ENCODE measurements at regions not wholly inside any gene's neighbourhood (a gene's known extent, or its start where the extent isn't known, plus 50 kb on each side); places are given as distances from the start of the nearest gene placed in this dataset.

DNA sequence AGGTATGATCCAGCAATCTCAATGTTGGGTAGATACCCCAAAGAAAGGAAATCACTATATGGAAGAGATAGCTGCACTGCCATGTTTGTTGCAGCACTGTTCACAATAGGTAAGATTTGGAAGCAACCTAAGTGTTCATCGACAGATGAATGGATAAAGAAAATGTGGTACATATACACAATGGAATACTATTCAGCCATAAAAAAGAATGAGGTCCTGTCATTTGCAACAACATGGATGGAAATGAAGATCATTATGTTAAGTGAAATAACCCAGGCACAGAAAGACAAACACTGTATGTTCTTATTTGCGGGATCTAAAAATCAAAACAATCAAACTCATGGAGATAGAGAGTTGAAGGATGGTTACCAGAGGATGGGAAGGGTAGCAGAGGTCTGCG is 372.4 kb upstream of the SPRED2 start:
- Histone ChIP-seq H3K27ac (ENCODE audit: low read length) (no peak overlapping the region), H3K9ac (ENCODE audit: low read length) (no peak overlapping the region), H3K9me2 (replicated peaks; ENCODE audit: insufficient read depth, low read length) (no peaks in the 10 kb centered on the region), H3K4me2 (ENCODE audit: low read depth, low read length) (no peak overlapping the region), H2AFZ (ENCODE audit: low read length) (no peak overlapping the region), H3K36me3 (replicated peaks; ENCODE audit: insufficient read depth, low read length) (no peaks in the 10 kb centered on the region), H3K9me3 (replicated peaks; ENCODE audit: insufficient read depth, low read length) (no peaks in the 10 kb centered on the region), H3F3A (ENCODE audit: insufficient read depth, low read length) (no peaks in the 10 kb centered on the region), H4K20me1 (ENCODE audit: insufficient read depth, low read length) (no peaks in the 10 kb centered on the region), H3K27me3 (replicated peaks; ENCODE audit: insufficient read depth, low read length) (no peaks in the 10 kb centered on the region), H3K79me2 (ENCODE audit: low read length) (no peaks in the 10 kb centered on the region), H3K4me1 (ENCODE audit: low read length) (no peaks in the 10 kb centered on the region), H3K4me3 (ENCODE audit: low read length) (no peak overlapping the region)
- DNase-seq = no peak
- TF ChIP-seq EZH2 (optimal IDR thresholded peaks at IDR 0.05; ENCODE audit: low read depth, low read length) = no peak
- TF ChIP-seq EZH2phosphoT487 (IDR thresholded peaks at IDR 0.05; ENCODE audit: low read length) = no peak
- TF ChIP-seq, protein P1, sequence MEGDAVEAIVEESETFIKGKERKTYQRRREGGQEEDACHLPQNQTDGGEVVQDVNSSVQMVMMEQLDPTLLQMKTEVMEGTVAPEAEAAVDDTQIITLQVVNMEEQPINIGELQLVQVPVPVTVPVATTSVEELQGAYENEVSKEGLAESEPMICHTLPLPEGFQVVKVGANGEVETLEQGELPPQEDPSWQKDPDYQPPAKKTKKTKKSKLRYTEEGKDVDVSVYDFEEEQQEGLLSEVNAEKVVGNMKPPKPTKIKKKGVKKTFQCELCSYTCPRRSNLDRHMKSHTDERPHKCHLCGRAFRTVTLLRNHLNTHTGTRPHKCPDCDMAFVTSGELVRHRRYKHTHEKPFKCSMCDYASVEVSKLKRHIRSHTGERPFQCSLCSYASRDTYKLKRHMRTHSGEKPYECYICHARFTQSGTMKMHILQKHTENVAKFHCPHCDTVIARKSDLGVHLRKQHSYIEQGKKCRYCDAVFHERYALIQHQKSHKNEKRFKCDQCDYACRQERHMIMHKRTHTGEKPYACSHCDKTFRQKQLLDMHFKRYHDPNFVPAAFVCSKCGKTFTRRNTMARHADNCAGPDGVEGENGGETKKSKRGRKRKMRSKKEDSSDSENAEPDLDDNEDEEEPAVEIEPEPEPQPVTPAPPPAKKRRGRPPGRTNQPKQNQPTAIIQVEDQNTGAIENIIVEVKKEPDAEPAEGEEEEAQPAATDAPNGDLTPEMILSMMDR (IDR thresholded peaks at IDR 0.05; ENCODE audit: low read length) = no peak

DNA sequence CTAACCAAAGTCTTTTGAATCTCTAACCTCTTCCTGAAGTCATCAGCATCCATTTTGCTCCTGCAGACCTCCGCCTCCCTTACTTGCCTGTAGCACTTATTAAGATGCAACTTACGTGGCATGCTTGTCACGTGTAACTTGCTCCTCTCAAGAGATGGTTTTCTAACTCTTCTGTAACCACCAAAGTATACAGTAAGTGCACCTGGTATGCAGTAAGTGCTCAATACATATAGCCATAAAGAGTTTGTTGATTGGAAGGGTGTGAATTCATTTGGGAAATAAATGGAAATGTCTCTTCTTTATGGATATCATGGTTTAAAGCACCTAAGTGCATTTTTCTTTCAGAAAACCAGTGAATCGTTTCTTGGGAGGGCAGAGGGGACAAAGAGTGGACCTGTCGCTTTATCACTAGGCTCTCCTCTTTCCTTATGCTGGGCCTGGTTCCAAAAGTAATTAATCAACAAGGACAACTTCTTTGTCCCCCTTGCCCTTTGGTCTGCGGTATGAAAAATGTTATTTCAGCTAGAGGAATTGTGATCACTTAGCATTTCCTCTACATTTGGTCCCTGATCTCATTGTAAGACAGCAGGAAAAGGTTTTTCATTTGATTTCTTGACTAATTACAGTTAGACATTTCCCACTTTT is 370.0 kb upstream of the SPRED2 start:
- Histone ChIP-seq H3K9ac (ENCODE audit: low read length) (no peak overlapping the region), H3K36me3 (replicated peaks; ENCODE audit: insufficient read depth, low read length) (no peaks in the 10 kb centered on the region), H3K4me3 (ENCODE audit: low read length) (no peak overlapping the region), H2AFZ (ENCODE audit: low read length) (no peak overlapping the region), H3F3A (ENCODE audit: insufficient read depth, low read length) (no peaks in the 10 kb centered on the region), H3K27ac (ENCODE audit: low read length) (no peak overlapping the region), H4K20me1 (ENCODE audit: insufficient read depth, low read length) (no peaks in the 10 kb centered on the region), H3K4me1 (ENCODE audit: low read length) (no peaks in the 10 kb centered on the region), H3K9me3 (replicated peaks; ENCODE audit: insufficient read depth, low read length) (no peaks in the 10 kb centered on the region), H3K9me2 (replicated peaks; ENCODE audit: insufficient read depth, low read length) (no peaks in the 10 kb centered on the region), H3K79me2 (ENCODE audit: low read length) (no peaks in the 10 kb centered on the region), H3K4me2 (ENCODE audit: low read depth, low read length) (no peak overlapping the region), H3K27me3 (replicated peaks; ENCODE audit: insufficient read depth, low read length) (no peaks in the 10 kb centered on the region)
- DNase-seq = no peak
- TF ChIP-seq EZH2phosphoT487 (IDR thresholded peaks at IDR 0.05; ENCODE audit: low read length) (no peak), EZH2 (optimal IDR thresholded peaks at IDR 0.05; ENCODE audit: low read depth, low read length) (no peak)
- TF ChIP-seq, protein P1 (IDR thresholded peaks at IDR 0.05; ENCODE audit: low read length) = no peak

DNA sequence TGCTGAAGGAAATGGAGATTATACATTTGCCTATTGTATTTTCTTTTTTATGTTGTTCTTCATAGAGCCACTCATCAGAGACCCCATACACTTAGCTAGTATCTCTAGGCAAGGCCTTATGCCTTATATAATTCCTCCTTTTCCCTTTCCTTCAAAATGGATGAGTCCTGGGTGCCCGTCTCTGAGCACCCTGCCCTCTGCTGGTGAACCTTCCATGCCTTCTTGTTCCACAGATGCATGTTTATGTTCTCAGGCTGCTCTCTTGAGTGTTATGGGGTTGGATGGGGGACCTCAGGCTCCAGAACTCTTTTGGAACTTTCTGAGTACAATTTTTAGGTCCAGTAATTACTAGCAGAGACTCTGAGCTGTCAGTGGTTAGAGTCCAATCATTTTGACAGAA is 368.6 kb upstream of the SPRED2 start:
- no peaks in the 10 kb centered on the region for H4K20me1 ChIP-seq (ENCODE audit: insufficient read depth, low read length)

More for the DNA sequence above, 368.6 kb upstream of the SPRED2 start:
- no peak overlapping the region for H3K27ac ChIP-seq (ENCODE audit: low read length)
- H3K4me1 ChIP-seq (ENCODE audit: low read length) = no peaks in the 10 kb centered on the region
- H3K27me3 ChIP-seq (replicated peaks; ENCODE audit: insufficient read depth, low read length) = no peaks in the 10 kb centered on the region
- no peaks in the 10 kb centered on the region for H3K9me2 ChIP-seq (replicated peaks; ENCODE audit: insufficient read depth, low read length)
- H3K79me2 ChIP-seq (ENCODE audit: low read length) = no peaks in the 10 kb centered on the region
- no peak for DNase-seq
- H3K4me2 ChIP-seq (ENCODE audit: low read depth, low read length) = no peak overlapping the region
- TF ChIP-seq EZH2 (optimal IDR thresholded peaks at IDR 0.05; ENCODE audit: low read depth, low read length) (no peak), EZH2phosphoT487 (IDR thresholded peaks at IDR 0.05; ENCODE audit: low read length) (no peak)
- TF ChIP-seq, protein P1 (IDR thresholded peaks at IDR 0.05; ENCODE audit: low read length) = peak; percentile 24
- H3K9me3 ChIP-seq (replicated peaks; ENCODE audit: insufficient read depth, low read length) = no peaks in the 10 kb centered on the region
- no peak overlapping the region for H3K9ac ChIP-seq (ENCODE audit: low read length)
- no peaks in the 10 kb centered on the region for H3F3A ChIP-seq (ENCODE audit: insufficient read depth, low read length)
- H3K36me3 ChIP-seq (replicated peaks; ENCODE audit: insufficient read depth, low read length) = no peaks in the 10 kb centered on the region
- no peak overlapping the region for H2AFZ ChIP-seq (ENCODE audit: low read length)
- H3K4me3 ChIP-seq (ENCODE audit: low read length) = no peak overlapping the region
